HepG2 (cell line): ENCODE measurements at regions not wholly inside any gene's neighbourhood (a gene's known extent, or its start where the extent isn't known, plus 50 kb on each side); places are given as distances from the start of the nearest gene placed in this dataset.

Experiments used
- FOSL1 ChIP-seq: sonication (generic); formaldehyde crosslinking; IDR thresholded peaks from 2 replicates; pipeline ENCODE4 v1.9.0; 2021; ENCODE audit warnings: missing genetic modification reagents, borderline replicate concordance
- TAF1 ChIP-seq: sonication (generic); formaldehyde crosslinking; IDR thresholded peaks from 2 replicates; pipeline ENCODE4 v1.4.0; 2020; ENCODE audit warnings: missing genetic modification reagents
- YEATS4 ChIP-seq: sonication (generic); formaldehyde crosslinking; IDR thresholded peaks from 2 replicates; pipeline ENCODE4 v1.4.0; 2020; ENCODE audit warnings: missing genetic modification reagents, borderline replicate concordance
- ZNF138 ChIP-seq: sonication (generic); formaldehyde crosslinking; IDR thresholded peaks from 2 replicates; pipeline ENCODE4 v1.5.0; 2020; ENCODE audit warnings: mild to moderate bottlenecking, low read depth, missing genetic modification reagents
- TF ChIP-seq, protein P1 (sequence below): sonication (generic); formaldehyde crosslinking; IDR thresholded peaks from 2 replicates; pipeline ENCODE4 v1.4.0; 2020; ENCODE audit warnings: low read depth, missing genetic modification reagents
- TF ChIP-seq, protein P2 (sequence below): sonication (generic); formaldehyde crosslinking; IDR thresholded peaks from 2 replicates; pipeline ENCODE4 v1.5.1; 2020; ENCODE audit warnings: mild to moderate bottlenecking, moderate library complexity, missing genetic modification reagents
- TF ChIP-seq, protein P3 (sequence below): sonication (generic); formaldehyde crosslinking; IDR thresholded peaks from 2 replicates; pipeline ENCODE4 v1.5.0; 2020; ENCODE audit warnings: mild to moderate bottlenecking, missing genetic modification reagents, borderline replicate concordance

DNA sequence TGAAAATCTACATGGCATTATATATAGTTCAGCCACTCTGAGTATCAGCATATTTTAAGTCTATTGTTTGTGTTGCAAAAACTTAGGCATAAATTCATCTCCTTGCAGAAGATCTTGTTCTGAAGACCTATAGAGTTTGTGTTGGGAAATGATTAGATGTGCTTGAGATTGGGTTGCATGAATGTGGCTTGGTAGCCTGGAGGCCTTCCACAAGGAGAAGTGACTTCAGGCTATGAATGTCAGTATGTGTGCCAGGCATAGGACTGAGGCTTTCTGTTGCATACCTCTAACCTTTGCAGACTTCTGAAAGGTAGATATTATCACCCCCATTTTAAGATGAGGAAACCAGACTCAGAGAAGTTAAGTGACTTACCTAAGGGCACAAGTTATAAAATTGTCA is 188.6 kb downstream of the OLFM4 start:
- TF ChIP-seq ZNF138, result no peak
- TF ChIP-seq TAF1, result no peak
- TF ChIP-seq FOSL1 (CRISPR knock-in tag), result no peak
- no peak for TF ChIP-seq YEATS4
- TF ChIP-seq, protein P1, sequence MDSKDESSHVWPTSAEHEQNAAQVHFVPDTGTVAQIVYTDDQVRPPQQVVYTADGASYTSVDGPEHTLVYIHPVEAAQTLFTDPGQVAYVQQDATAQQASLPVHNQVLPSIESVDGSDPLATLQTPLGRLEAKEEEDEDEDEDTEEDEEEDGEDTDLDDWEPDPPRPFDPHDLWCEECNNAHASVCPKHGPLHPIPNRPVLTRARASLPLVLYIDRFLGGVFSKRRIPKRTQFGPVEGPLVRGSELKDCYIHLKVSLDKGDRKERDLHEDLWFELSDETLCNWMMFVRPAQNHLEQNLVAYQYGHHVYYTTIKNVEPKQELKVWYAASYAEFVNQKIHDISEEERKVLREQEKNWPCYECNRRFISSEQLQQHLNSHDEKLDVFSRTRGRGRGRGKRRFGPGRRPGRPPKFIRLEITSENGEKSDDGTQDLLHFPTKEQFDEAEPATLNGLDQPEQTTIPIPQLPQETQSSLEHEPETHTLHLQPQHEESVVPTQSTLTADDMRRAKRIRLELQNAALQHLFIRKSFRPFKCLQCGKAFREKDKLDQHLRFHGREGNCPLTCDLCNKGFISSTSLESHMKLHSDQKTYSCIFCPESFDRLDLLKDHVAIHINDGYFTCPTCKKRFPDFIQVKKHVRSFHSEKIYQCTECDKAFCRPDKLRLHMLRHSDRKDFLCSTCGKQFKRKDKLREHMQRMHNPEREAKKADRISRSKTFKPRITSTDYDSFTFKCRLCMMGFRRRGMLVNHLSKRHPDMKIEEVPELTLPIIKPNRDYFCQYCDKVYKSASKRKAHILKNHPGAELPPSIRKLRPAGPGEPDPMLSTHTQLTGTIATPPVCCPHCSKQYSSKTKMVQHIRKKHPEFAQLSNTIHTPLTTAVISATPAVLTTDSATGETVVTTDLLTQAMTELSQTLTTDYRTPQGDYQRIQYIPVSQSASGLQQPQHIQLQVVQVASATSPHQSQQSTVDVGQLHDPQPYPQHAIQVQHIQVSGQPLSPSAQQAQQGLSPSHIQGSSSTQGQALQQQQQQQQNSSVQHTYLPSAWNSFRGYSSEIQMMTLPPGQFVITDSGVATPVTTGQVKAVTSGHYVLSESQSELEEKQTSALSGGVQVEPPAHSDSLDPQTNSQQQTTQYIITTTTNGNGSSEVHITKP (CRISPR knock-in tag), result no peak
- TF ChIP-seq, protein P2, sequence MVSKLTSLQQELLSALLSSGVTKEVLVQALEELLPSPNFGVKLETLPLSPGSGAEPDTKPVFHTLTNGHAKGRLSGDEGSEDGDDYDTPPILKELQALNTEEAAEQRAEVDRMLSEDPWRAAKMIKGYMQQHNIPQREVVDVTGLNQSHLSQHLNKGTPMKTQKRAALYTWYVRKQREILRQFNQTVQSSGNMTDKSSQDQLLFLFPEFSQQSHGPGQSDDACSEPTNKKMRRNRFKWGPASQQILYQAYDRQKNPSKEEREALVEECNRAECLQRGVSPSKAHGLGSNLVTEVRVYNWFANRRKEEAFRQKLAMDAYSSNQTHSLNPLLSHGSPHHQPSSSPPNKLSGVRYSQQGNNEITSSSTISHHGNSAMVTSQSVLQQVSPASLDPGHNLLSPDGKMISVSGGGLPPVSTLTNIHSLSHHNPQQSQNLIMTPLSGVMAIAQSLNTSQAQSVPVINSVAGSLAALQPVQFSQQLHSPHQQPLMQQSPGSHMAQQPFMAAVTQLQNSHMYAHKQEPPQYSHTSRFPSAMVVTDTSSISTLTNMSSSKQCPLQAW (CRISPR knock-in tag), result no peak
- TF ChIP-seq, protein P3, sequence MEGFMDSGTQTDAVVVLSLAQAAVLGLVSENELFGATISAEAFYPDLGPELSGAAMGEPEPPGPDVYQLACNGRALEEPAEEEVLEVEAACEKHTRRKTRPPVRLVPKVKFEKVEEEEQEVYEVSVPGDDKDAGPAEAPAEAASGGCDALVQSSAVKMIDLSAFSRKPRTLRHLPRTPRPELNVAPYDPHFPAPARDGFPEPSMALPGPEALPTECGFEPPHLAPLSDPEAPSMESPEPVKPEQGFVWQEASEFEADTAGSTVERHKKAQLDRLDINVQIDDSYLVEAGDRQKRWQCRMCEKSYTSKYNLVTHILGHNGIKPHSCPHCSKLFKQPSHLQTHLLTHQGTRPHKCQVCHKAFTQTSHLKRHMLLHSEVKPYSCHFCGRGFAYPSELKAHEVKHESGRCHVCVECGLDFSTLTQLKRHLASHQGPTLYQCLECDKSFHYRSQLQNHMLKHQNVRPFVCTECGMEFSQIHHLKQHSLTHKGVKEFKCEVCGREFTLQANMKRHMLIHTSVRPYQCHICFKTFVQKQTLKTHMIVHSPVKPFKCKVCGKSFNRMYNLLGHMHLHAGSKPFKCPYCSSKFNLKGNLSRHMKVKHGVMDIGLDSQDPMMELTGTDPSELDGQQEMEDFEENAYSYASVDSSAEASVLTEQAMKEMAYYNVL (CRISPR knock-in tag), result no peak
